ENCODE measurements at regions not wholly inside any gene's neighbourhood (a gene's known extent, or its start where the extent isn't known, plus 50 kb on each side); places are given as distances from the start of the nearest gene placed in this dataset.

DNA sequence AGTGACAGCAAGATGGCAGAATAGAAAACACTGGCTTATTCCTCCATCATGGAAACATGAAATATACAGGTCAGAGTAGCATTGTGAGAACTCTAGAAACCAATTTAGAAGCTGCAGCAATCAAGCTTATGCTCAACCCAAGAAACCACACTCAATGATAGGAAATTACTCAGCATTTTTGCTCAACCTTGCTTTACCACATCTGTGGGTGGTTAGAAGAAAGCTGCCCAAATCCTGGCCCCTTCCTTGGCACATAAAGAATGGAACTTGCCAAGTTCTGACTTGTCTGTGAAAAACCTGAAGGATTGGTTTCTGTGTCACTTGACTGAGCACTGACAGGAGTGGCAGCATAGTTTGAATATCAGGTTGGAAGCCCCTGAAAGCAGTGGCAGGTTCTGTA, 108.0 kb upstream of the MOCS1 start:
- H3K9me2 ChIP-seq (ENCODE audit: insufficient read depth, low read length) = no peaks in the 10 kb centered on the region
- H3F3A ChIP-seq (ENCODE audit: insufficient read depth, low read length, poor library complexity, severe bottlenecking) = no peaks in the 10 kb centered on the region
- no peaks in the 10 kb centered on the region for H3K36me3 ChIP-seq (ENCODE audit: insufficient read depth, low read length)
- H3K27ac ChIP-seq (ENCODE audit: low read length) = no peak overlapping the region
- no peak overlapping the region for H3K9ac ChIP-seq (ENCODE audit: low read length)
- no peaks in the 10 kb centered on the region for H3K27me3 ChIP-seq (ENCODE audit: insufficient read depth, low read depth, low read length)
- no peaks in the 10 kb centered on the region for H3K9me3 ChIP-seq (ENCODE audit: low read length)
- H4K20me1 ChIP-seq (ENCODE audit: insufficient read depth) = no peaks in the 10 kb centered on the region
- no peak for TF ChIP-seq REST (IDR thresholded peaks at IDR 0.05; ENCODE audit: borderline replicate concordance)
- no peak for TF ChIP-seq EP300 (conservative IDR thresholded peaks at IDR 0.05; ENCODE audit: poor library complexity, severe bottlenecking)
- no peak overlapping the region for H2AFZ ChIP-seq (ENCODE audit: low read depth, low read length)
- no peak overlapping the region for H3K4me3 ChIP-seq (ENCODE audit: low read length)
- H3K79me2 ChIP-seq (replicated peaks; ENCODE audit: insufficient read depth, low read length) = no peaks in the 10 kb centered on the region
- H3K4me2 ChIP-seq (ENCODE audit: low read length) = no peak overlapping the region

DNA sequence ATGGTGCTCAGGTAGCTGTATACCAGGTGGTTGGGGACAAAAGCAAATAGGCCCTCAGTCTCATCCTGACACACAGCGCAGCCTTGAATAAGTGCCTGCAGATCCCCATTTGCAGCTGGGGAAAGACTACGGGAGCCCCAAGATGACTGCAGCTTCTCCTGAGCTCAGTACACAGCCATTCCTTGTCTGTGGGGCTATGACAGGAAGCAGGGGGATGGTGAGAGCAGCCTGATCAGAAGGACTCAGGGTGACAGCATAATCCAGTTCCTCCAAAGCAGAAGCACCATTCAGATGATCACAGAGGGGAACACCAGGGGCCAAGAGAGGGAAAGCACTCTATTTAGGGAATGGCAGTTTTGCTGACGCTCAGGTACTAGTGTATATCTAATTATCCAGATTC, 104.8 kb upstream of the MOCS1 start:
- no peak overlapping the region for H3K27ac ChIP-seq (ENCODE audit: low read length)
- no peaks in the 10 kb centered on the region for H3K27me3 ChIP-seq (ENCODE audit: insufficient read depth, low read depth, low read length)
- H3K9me3 ChIP-seq (ENCODE audit: low read length) = no peaks in the 10 kb centered on the region
- no peak overlapping the region for H2AFZ ChIP-seq (ENCODE audit: low read depth, low read length)
- no peaks in the 10 kb centered on the region for H3K36me3 ChIP-seq (ENCODE audit: insufficient read depth, low read length)
- no peak overlapping the region for H3K9ac ChIP-seq (ENCODE audit: low read length)
- no peaks in the 10 kb centered on the region for H3F3A ChIP-seq (ENCODE audit: insufficient read depth, low read length, poor library complexity, severe bottlenecking)
- H4K20me1 ChIP-seq (ENCODE audit: insufficient read depth) = no peaks in the 10 kb centered on the region
- no peak overlapping the region for H3K4me2 ChIP-seq (ENCODE audit: low read length)
- no peaks in the 10 kb centered on the region for H3K79me2 ChIP-seq (replicated peaks; ENCODE audit: insufficient read depth, low read length)
- no peak overlapping the region for H3K4me3 ChIP-seq (ENCODE audit: low read length)
- TF ChIP-seq SMC3 (conservative IDR thresholded peaks at IDR 0.05; ENCODE audit: poor library complexity) (no peak), MXI1 (conservative IDR thresholded peaks at IDR 0.05; ENCODE audit: poor library complexity, severe bottlenecking) (no peak), EP300 (conservative IDR thresholded peaks at IDR 0.05; ENCODE audit: poor library complexity, severe bottlenecking) (no peak), POLR2AphosphoS5 (IDR thresholded peaks at IDR 0.05) (no peak), EZH2 (IDR thresholded peaks at IDR 0.05; ENCODE audit: borderline replicate concordance, insufficient read depth, low read length, poor library complexity, severe bottlenecking) (no peak), TAF1 (IDR thresholded peaks at IDR 0.05; ENCODE audit: low read depth) (no peak), REST (IDR thresholded peaks at IDR 0.05; ENCODE audit: borderline replicate concordance) (no peak), RAD21 (conservative IDR thresholded peaks at IDR 0.05) (no peak)
- TF ChIP-seq, protein P1, sequence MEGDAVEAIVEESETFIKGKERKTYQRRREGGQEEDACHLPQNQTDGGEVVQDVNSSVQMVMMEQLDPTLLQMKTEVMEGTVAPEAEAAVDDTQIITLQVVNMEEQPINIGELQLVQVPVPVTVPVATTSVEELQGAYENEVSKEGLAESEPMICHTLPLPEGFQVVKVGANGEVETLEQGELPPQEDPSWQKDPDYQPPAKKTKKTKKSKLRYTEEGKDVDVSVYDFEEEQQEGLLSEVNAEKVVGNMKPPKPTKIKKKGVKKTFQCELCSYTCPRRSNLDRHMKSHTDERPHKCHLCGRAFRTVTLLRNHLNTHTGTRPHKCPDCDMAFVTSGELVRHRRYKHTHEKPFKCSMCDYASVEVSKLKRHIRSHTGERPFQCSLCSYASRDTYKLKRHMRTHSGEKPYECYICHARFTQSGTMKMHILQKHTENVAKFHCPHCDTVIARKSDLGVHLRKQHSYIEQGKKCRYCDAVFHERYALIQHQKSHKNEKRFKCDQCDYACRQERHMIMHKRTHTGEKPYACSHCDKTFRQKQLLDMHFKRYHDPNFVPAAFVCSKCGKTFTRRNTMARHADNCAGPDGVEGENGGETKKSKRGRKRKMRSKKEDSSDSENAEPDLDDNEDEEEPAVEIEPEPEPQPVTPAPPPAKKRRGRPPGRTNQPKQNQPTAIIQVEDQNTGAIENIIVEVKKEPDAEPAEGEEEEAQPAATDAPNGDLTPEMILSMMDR (IDR thresholded peaks at IDR 0.05; ENCODE audit: poor library complexity, severe bottlenecking) = no peak
- H3K9me2 ChIP-seq (ENCODE audit: insufficient read depth, low read length) = no peaks in the 10 kb centered on the region

Data from neural cell (in vitro differentiated cells).